ENCODE measurements at regions not wholly inside any gene's neighbourhood (a gene's known extent, or its start where the extent isn't known, plus 50 kb on each side); places are given as distances from the start of the nearest gene placed in this dataset.

DNA sequence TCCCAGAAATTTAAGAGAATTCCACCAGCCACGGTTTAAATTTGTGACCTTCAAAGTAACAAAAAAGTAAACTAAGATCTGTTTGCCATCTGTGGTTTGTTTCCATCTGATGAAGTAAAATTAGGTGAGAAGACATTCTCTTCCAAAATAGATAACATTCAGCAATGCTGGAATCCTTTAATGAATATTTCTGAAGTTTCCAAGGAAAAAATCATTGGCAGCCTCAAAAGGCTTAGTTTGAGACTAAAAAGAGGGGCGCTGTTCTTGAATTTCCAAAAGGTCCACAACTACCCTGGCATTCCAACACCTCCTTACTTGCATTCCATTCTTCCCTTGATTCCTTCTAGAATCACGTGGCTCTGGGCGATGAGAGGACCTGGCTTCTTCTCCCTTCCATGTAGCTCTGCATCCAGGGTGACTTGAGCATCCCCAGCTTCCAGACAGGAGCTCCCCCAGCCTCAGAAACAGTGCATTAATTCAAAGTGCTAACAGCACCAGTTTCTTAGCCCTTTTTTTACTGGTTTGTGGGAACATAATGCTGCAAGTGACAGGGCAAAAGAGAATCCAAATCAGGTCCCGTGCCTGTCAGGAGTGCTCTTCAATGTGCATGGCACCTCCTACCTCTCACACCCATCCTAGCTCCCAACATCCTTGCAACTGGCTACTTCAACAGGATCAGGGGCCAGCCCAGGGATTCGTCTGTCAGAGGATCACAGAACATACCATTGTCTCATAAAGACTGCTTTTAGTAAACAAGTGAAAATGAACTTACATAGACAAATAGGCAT is 191.5 kb upstream of the S1PR3 start:
- TF ChIP-seq POLR2A (IDR thresholded peaks at IDR 0.05; ENCODE audit: low read depth, low read length) (no peak), POLR2AphosphoS5 (IDR thresholded peaks at IDR 0.05; ENCODE audit: low read depth, low read length) (no peak)
